HG03280 (cell line): ENCODE measurements at regions not wholly inside any gene's neighbourhood (a gene's known extent, or its start where the extent isn't known, plus 50 kb on each side); places are given as distances from the start of the nearest gene placed in this dataset.
"Not testable (repeated sequence)": the region's sequence is repeated elsewhere in the genome, so short reads cannot be mapped to it uniquely, and the experiment has no call there.

ENCODE experiments used
- ATAC-seq: cut with Tn5 transposase; IDR thresholded peaks from one replicate; pipeline ENCODE4 v1.9.1; 2021; ENCODE audit warnings: mild to moderate bottlenecking, moderate library complexity; ENCODE audit not compliant: unreplicated experiment

DNA sequence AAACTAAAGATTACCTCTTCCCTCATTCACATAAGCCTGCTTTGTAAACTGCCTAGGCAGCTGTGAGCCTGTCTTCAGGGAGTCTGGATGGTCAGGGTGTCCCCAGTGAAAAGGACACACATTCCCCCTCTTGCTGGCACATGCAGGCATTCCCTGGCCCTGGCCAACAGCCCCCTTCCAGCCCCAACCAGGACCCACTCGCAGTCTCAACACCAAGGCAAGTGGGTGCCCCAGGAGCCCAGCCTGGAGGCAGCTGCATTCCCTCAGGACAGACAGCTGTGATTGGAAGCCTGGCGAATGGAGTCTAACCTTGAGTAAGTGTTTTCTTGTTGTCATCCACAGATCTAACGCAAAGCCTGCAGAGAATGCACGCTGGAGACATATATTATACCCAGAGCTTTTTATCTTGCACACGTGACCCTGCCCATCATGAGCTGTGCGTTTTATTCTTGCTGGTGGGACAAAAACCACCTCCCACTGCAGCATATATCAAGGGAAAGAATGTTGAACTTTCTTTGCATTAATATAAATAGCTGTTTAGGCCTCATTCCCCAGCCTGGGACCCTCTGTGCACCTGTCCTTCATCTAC is 95.0 kb upstream of the LHX1 start:
- ATAC-seq: no peak

DNA sequence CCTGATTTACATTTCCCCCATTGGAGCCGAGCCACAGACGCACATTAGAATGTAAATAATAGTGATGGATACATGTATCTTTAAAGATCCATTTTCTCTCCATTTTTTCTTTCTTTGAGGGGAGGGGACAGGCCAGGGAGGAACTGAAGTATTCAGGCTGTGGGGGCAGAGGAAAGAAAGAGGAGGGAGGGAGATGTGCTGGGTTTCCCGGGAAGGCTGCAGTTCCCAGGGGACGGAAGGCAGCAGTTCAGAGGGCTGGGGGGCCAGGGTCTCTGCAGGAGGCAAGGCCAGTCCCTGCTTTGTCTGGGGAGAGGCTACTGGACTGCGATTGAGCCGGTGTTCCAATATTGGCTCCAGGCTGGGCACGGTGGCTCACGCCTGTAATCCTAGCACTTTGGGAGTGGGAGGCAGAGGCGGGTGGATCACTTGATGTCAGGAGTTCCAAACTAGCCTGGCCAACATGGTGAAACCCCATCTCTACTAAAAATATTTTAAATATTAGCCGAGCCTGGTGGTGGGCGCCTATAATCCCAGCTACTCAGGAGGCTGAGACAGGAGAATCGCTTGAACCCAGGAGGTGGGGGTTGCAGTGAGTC is 94.2 kb upstream of the LHX1 start:
- no peak for ATAC-seq

DNA sequence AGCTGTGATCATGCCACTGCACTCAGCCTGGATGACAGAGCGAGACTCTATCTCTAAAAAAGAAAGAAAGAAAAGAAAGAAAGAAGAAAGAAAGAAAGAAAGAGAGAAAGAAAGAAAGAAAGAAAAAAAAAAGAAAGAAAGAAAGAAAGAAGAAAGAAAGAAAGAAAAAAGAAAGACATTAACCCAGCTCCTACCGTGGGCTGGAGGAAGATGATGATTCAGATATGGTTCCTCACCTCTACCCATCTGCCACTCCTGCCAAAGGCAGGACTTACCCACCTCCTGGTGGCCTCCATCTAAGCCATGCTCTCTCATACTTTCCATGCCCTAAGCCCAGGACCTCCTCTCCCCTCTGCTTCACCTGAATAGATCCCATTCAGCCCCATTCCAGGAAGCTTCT is 93.3 kb upstream of the LHX1 start:
- ATAC-seq: no peak

DNA sequence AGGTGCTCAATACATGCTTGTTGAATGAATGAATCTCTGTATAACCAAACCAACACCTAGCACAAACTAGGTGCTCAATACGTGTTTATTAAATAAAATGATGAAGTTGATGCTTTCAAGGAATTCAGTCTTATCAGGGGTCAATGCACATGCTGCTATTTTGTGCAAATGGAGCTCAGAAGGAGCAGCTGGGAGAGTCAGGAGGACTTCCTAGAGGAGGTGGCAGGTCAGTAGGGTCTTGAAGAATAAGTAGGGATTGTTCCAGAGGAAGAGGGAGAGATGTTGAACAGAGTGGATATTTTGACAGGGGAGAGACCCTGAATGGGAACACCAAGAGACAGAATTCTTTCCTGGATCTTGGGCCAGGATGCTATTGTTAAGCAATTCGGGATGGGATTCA is 92.7 kb upstream of the LHX1 start:
- no peak for ATAC-seq

DNA sequence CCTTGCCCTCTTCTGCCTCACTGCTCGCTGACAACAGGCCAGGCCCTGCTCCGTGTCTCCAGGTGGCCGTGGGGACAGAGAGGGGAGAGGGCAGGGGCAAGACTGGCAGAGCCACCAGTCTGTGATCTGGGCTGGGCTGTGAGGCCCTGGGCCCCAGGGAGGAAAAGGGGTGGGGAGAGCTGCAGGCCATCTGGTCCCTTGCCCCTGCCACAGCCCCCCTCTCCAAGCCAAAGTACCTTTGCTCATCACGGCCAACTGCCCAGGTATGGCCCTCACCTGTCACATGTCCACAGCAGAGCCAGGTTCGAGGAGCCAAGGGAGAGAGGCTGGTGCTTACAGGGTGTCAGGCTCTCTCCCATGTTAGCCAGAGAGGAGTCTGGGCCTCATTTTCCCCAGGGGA is 91.4 kb upstream of the LHX1 start:
- ATAC-seq: no peak

DNA sequence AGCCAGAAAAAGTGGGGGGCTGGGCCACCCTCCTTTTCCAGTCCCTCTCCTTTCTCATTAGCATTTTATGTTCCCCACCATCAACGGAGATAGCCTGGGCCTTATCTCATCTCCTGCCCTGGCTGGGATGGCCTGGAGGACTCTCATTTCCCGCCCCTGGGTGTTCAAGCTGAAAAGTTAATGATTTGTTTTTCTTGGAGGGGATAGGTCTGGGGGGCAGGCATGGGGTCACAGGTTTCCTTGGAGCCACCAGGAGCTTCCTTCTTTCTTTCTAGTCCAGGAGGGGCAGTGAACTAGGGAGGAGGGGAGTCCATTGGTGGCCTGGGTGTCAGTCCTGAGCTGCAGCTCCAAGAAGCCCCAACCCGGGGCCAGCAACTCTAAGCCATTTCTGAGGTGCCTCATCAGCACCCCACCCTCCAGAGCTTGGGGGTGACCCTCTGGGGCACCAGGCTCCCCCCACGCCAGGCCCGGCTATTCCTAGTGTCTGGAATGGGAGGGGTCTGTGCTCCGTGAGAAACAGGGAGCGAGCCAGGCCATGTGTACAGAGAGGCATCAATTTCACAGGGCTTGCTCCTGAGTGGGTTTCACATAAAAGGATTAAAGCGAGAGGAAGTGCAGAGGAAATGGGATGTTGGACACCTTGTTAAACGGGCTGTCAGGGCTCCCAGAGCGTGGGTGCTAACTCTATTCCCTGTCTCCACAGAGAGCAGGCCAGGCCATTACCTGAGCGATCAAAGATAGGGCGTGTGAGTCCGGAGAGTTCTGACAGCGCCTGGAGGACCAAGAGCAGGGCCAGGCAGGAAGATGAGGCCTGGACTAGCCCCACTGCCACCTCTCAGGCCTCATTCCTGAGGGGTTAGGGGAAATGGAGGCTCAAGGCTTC is 90.6 kb upstream of the LHX1 start:
- no peak for ATAC-seq

- ATAC-seq: no peak
These were observed 89.0 kb upstream of the LHX1 start for GRCh38 chr17:36848008-36848902.

- ATAC-seq: not testable (repeated sequence)
These were observed 88.3 kb upstream of the LHX1 start for GRCh38 chr17:36849020-36849419.

DNA sequence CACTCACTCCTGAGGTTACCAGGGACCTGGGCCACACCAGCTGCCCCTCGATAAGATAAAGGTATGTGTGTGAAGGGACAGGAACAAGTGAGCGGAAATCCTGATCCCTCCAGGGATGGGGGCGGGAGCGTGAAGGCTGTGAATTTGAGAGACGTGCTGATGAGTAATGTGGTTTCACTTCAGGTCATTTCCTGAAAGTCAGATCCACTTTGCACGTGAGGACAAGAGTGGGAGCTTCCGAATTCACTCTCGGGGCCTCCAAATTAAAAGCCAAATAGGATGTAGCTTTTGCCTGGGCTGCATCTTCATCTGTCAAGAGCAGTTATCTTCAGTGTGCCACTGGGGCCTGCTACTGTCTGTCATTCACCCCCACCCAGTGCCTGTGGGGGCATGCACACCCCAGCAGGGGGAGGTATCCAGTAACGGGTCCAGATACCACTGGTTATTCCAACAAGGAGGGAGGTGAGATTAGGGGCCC is 87.4 kb upstream of the LHX1 start:
- ATAC-seq: no peak

GRCh38 chr17:36850790-36851189 is 86.5 kb upstream of the LHX1 start:
- no peak for ATAC-seq

DNA sequence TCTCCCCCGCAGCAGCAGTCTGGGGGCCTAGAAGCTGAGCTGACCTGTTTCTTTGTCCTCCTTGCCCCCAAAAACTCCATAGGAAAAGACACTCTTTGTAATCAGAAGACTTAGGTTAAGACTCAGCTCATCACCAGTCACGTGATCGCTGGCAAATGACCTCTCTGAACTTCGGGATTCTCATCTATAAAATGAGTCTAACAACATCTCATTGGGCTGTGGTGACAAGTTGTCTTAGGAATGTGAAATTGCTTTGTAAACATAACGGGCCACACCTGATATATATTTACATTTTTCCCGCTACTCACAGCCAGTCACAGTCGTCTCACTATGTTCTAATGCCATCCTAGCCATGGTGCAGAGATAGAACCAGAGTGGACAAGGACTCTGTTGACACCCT is 86.0 kb upstream of the LHX1 start:
- no peak for ATAC-seq

DNA sequence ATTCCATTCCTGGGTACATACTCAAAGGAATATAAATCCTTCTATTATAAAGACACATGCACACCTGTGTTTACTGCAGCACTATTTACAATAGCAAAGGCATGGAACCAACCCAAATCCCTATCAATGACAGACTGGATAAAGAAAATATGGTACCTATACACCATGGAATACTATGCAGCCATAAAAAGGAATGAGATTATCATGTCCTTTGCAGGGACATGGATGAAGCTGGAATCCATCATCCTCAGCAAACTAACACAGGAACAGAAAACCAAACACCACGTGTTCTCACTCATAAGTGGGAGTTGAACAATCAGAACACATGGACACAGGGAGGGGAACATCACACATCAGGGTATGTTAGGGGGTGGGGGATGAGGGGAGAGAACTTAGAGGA is 84.8 kb upstream of the LHX1 start:
- ATAC-seq: not testable (repeated sequence)

DNA sequence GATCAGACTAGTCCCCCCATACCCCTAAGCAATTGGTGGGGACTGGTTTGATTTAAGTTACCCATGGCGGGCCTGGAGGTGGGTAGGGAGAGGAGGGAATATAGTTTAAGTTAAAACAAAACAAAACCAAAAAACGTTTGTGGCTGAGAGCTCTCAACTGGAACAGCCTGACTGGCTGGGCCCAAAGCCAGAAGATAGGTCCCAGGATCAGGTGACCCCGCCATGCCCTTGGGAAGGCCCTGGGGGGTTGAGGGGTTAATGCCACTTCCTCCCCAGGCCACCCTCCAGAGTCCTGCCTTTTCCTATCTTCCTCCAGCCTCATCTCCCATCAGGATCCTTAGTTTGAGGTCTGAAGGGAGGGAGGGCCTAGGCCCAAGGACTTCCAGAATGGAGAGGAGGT is 82.3 kb upstream of the LHX1 start:
- no peak for ATAC-seq

DNA sequence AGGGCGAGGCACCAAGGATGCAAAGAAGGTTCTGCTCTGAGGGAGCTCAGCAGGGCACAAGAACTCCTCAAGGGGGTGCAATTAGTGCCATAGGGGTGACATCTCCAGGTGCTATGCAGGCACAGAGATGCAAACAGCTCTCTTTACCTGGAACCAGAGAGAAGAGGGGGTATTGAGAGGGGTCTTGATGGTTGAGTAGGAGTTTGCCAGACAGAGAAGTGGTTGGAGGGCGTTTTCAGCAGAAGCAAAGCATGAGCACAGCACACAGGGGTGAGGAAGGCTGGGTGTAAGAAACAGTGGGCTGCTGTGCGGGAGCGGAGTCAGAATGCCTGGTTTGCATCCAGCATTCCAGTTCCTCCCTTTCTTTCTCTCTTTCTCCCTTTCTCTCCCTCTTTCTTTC is 81.8 kb upstream of the LHX1 start:
- no peak for ATAC-seq

- no peak for ATAC-seq
These were observed 81.1 kb upstream of the LHX1 start for GRCh38 chr17:36856222-36856621.

GRCh38 chr17:36856903-36857381 is 80.3 kb upstream of the LHX1 start:
- ATAC-seq: no peak

- ATAC-seq: no peak
These were observed 79.6 kb upstream of the LHX1 start for GRCh38 chr17:36857698-36858097.

GRCh38 chr17:36858119-36859002 is 78.9 kb upstream of the LHX1 start:
- no peak for ATAC-seq

GRCh38 chr17:36859003-36859300 is 78.3 kb upstream of the LHX1 start:
- no peak for ATAC-seq

DNA sequence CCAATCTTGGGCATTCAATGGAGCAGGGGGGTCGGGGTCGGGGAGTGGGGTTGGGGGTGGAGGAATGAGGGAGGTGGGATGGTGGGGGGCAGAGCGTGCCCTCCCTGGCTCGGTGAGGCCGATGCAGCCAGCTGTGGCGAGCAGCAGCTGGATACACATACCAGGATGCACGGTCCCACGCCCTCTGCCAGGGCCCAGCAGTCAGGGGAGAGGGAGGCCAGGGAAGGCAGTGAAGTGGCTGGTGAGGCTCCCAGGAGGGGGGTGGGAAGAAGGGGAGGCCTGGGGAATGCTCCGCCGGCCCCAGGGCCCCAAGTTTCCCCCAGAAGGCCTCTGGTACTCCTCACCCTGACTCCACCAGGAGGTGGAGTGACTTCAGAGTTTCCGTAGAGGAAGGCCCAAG is 77.6 kb upstream of the LHX1 start:
- no peak for ATAC-seq
